ENCODE measurements at regions not wholly inside any gene's neighbourhood (a gene's known extent, or its start where the extent isn't known, plus 50 kb on each side); places are given as distances from the start of the nearest gene placed in this dataset.
"Not testable (repeated sequence)": the region's sequence is repeated elsewhere in the genome, so short reads cannot be mapped to it uniquely, and the experiment has no call there.

GRCh38 chr3:87437765-87438164, 161.4 kb upstream of the POU1F1 start:
- TF ChIP-seq, protein P1, sequence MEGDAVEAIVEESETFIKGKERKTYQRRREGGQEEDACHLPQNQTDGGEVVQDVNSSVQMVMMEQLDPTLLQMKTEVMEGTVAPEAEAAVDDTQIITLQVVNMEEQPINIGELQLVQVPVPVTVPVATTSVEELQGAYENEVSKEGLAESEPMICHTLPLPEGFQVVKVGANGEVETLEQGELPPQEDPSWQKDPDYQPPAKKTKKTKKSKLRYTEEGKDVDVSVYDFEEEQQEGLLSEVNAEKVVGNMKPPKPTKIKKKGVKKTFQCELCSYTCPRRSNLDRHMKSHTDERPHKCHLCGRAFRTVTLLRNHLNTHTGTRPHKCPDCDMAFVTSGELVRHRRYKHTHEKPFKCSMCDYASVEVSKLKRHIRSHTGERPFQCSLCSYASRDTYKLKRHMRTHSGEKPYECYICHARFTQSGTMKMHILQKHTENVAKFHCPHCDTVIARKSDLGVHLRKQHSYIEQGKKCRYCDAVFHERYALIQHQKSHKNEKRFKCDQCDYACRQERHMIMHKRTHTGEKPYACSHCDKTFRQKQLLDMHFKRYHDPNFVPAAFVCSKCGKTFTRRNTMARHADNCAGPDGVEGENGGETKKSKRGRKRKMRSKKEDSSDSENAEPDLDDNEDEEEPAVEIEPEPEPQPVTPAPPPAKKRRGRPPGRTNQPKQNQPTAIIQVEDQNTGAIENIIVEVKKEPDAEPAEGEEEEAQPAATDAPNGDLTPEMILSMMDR (IDR thresholded peaks at IDR 0.05; ENCODE audit: low read depth, low read length), result no peak
- in situ Hi-C loops (cut with HindIII; ENCODE audit: low sequenced_read_pairs), result no loop called here
- DNase-seq (ENCODE audit: low read depth, low spot score), result peak; percentile 50
- no peak overlapping the region for H3K4me3 ChIP-seq (ENCODE audit: low read depth, low read length)

DNA sequence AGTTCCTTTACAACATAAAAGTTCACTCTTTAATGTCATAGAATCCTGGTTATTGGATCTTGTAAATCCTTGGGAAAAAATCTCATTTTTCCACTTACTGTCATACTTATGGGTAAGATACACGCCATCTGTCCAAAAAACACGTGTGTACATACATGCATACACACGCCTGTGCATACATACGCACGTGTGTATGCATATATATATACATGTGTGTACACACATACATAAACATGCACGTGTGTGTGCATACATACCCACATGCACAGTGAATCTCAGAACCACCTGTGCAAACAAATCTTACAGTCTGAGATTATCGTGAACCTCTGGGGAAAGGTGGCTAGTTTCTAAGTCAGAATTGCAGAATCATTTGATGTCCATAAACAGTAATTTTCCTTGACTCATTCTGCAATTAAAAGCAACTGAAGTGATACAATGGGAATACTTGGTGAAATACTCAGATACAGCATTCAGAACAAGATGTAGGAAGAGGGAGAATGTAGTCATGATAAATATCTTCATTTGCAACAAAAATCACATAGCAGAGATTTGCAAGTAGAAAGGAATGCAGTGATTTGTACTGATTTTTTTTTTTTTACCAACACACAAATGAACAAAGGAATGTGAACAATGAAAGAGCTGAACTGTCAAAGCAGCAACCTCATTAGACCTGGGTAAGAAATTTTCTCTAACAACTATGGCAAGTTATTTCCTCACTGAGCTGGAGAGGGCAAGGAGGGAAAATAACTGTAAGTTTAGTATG, 160.6 kb upstream of the POU1F1 start:
- DNase-seq (ENCODE audit: low read depth, low spot score), result peak; percentile 60
- no peak overlapping the region for H3K4me3 ChIP-seq (ENCODE audit: low read depth, low read length)
- in situ Hi-C loops (cut with HindIII; ENCODE audit: low sequenced_read_pairs), result no loop called here
- TF ChIP-seq, protein P1 (IDR thresholded peaks at IDR 0.05; ENCODE audit: low read depth, low read length), result no peak

GRCh38 chr3:87435926-87436620, 159.7 kb upstream of the POU1F1 start:
- no peak overlapping the region for H3K4me3 ChIP-seq (ENCODE audit: low read depth, low read length)
- TF ChIP-seq, protein P1 (IDR thresholded peaks at IDR 0.05; ENCODE audit: low read depth, low read length), result no peak
- in situ Hi-C loops (cut with HindIII; ENCODE audit: low sequenced_read_pairs), result no loop called here
- no peak for DNase-seq (ENCODE audit: low read depth, low spot score)

- not testable (repeated sequence) for DNase-seq (ENCODE audit: low read depth, low spot score)
Measured at GRCh38 chr3:87433445-87433844, 157.1 kb upstream of the POU1F1 start.

DNA sequence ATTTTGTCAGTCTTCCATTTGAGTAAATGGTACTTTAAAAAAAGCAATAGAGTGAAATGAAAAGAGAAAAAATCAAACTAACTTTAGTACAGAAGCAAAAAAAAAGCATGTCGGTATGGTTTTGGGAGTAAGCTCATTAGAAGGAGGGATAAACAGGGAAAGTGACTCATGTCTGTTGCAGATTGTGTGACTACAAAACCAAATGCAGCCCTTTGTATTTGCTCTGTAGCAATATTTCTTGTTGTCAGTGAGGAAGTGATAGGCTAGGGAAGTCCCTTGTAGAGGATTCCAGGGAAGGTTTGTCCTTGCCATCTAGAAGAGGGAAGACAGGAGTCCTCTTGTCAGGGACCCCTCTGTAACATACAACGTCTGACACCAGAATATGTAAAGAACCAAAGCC, 150.5 kb upstream of the POU1F1 start:
- DNase-seq (ENCODE audit: low read depth, low spot score), result peak; percentile 45
- TF ChIP-seq, protein P1 (IDR thresholded peaks at IDR 0.05; ENCODE audit: low read depth, low read length), result no peak
- in situ Hi-C loops (cut with HindIII; ENCODE audit: low sequenced_read_pairs), result no loop called here
- no peak overlapping the region for H3K4me3 ChIP-seq (ENCODE audit: low read depth, low read length)

More at GRCh38 chr3:87433445-87433844, 157.1 kb upstream of the POU1F1 start:
- H3K4me3 ChIP-seq (ENCODE audit: low read depth, low read length); in situ Hi-C loops (cut with HindIII; ENCODE audit: low sequenced_read_pairs): not testable (repeated sequence)

DNA sequence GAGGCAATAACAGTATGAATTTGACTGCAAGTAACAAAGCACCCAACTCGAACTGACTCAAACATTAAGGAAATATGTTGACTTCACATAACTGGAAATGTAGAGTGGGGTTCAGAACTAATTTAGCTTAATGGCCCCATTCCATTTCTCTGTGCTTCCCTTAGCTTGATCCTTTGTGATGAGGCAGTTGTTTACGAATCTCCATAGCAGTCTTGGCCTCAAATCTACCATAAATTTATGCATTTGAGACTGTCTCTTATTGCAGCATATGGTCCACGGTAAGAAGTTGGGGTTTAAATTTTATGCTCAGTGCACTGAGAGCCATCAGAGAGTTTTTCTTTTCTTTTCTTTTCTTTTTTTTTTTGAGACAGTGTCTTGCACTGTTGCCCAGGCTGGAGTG, 148.7 kb upstream of the POU1F1 start:
- no peak for DNase-seq (ENCODE audit: low read depth, low spot score)
- H3K4me3 ChIP-seq (ENCODE audit: low read depth, low read length), result no peak overlapping the region
- in situ Hi-C loops (cut with HindIII; ENCODE audit: low sequenced_read_pairs), result no loop called here
- TF ChIP-seq, protein P1 (IDR thresholded peaks at IDR 0.05; ENCODE audit: low read depth, low read length), result no peak

DNA sequence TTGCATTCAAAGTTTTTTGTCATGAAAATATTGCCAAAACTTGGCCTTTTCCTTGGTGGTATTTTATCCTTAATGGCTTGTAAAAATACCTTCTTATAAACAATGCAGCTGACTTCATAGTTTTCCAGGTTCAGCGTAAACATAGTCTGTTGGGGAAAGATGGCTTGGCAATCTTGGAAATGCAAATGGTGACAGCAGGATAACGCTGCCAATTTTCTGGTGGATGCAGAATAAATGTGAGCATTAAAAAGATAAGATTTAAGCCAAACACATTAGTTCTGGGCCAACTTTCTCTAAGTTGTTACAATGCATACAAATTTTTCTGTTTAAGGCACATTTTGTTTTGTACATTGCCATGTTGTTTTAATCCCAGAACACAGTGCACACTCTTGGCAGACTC, 147.0 kb upstream of the POU1F1 start:
- in situ Hi-C loops (cut with HindIII; ENCODE audit: low sequenced_read_pairs), result no loop called here
- no peak for DNase-seq (ENCODE audit: low read depth, low spot score)

More for the DNA sequence above, 147.0 kb upstream of the POU1F1 start:
- no peak overlapping the region for H3K4me3 ChIP-seq (ENCODE audit: low read depth, low read length)
- TF ChIP-seq, protein P1 (IDR thresholded peaks at IDR 0.05; ENCODE audit: low read depth, low read length), result no peak

All from astrocyte of the spinal cord (primary cell).